SJCRH30 (cell line): ENCODE measurements at regions not wholly inside any gene's neighbourhood (a gene's known extent, or its start where the extent isn't known, plus 50 kb on each side); places are given as distances from the start of the nearest gene placed in this dataset.
A peak's percentile ranks its signal among the peaks of the same experiment; 100 is the strongest.

Source experiments
- DNase-seq, 2 experiments: peaks; one replicate each; pipeline ENCODE4 v3.0.0-alpha.2; 2015 to 2020
- H3K27ac ChIP-seq: fragments of 250-450 bp; sonication (Bioruptor Pico); 2 replicates; pipeline ENCODE4 v1.5.1; 2020; ENCODE audit warnings: mild to moderate bottlenecking, moderate library complexity
- H3K27me3 ChIP-seq: fragments of 250-450 bp; sonication (Bioruptor Pico); 2 replicates; pipeline ENCODE4 v1.5.1; 2020; ENCODE audit warnings: mild to moderate bottlenecking, moderate library complexity
- H3K36me3 ChIP-seq: fragments of 250-450 bp; sonication (Bioruptor Pico); 2 replicates; pipeline ENCODE4 v1.5.1; 2020; ENCODE audit warnings: mild to moderate bottlenecking, moderate library complexity
- H3K4me1 ChIP-seq: fragments of 250-450 bp; sonication (Bioruptor Pico); 2 replicates; pipeline ENCODE4 v1.5.1; 2020; ENCODE audit warnings: mild to moderate bottlenecking, moderate library complexity
- H3K4me3 ChIP-seq: fragments of 250-450 bp; sonication (Bioruptor Pico); 2 replicates; pipeline ENCODE4 v1.5.1; 2020; ENCODE audit warnings: mild to moderate bottlenecking, moderate library complexity
- H3K9me3 ChIP-seq: fragments of 250-450 bp; sonication (Bioruptor Pico); replicated peaks from 2 replicates; pipeline ENCODE4 v1.5.1; 2020; ENCODE audit warnings: mild to moderate bottlenecking, moderate library complexity

DNA sequence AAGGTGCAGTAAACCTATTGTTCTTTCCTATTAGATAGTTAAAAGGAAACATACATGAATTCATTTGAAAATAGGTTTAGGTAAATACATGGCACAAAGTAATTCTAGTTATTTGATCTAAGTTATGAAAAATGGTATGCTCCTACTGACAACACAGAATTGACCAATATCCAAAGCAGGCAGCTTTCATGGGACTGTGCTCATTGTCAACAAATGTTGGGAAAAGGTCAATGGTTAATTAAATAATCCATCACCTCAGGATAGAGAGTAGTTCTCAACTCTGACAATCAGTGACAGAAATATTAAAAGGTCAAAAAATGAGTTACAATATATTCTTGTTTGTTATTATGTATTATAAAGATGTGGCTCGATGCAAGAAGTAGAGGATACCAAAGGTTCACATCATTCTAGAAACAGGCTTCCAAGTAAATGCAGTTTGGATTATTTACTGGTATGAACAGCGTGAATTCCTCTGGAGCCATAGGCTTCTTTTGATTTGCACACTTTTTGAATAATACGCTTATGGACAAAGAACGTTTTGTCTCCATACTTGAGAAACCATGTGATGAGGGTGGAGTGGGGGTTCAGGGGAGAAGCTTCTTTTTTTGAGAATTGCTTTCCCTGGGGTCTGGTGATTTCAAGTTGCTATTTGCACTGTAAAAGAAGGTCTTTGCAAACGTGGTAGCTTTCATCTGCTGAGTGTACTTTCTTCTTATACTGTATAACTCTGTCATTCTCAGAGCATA lies 422.0 kb upstream of the ZEB2 start:
- Histone ChIP-seq H3K4me1 (peaks cover 37% of the 10 kb centered on the region), H3K36me3 (no peaks in the 10 kb centered on the region), H3K27ac (no peak overlapping the region), H3K9me3 (no peaks in the 10 kb centered on the region), H3K4me3 (no peak overlapping the region), H3K27me3 (no peaks in the 10 kb centered on the region)
- DNase-seq = no peak

DNA sequence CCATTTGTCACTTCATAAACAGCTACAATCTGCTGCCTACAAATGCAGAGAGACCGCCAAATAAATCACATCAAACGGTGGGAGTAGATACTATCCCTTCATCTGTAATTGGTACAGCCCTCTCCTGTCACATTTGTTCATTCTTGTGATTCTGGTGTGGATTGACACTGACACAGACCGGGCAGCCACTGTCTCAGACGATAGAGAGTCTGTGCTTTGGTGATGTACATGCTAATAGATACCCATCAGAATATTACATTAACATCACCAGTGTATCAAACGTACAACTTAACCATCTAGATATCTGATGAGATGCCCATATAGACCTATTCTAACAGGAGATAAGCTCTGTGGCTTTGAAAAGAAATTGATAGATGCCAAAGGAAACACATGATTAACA lies 419.7 kb upstream of the ZEB2 start:
- Histone ChIP-seq H3K4me1 (peaks cover 39% of the 10 kb centered on the region), H3K4me3 (no peak overlapping the region), H3K27me3 (no peaks in the 10 kb centered on the region), H3K36me3 (no peaks in the 10 kb centered on the region), H3K9me3 (no peaks in the 10 kb centered on the region), H3K27ac (no peak overlapping the region; the same call in 1 of the 2 replicates)
- no peak for DNase-seq

DNA sequence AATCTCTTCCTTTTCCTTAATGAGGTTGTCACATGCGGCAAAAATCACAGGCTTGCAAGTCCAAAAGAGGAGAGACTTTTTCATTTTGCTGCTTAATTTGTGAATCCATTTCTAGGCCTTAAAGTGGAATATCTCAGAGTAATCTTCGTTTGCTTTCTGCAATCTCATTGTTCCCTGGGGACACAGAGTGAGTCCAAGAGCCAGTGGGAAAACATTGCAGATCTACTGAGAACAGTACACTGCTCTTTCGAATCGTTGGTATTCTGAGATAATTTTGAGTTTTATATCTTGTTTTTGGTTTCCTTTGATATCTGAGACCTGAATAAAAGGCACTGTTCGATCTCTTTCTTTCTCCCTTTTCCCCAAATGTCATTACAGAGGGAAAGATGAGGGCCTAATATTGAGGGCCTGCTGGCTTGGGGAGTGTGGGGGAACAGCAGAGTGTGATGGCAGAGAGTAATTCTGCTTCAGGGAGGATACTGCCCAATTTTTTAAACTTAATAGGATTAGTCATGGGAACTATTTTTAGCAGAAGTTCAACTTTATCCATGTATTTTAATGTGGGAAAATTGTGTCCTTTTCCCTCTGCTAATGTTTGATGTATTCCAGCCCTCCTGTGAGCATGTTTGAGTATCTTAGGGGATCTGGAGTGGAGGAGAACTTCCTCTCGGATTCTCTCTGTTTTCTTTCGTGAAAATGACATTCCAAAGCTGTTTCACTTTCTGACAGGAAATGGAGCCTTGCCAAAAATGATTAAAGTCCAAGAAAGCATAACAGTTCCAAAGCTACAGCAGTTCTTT lies 418.2 kb upstream of the ZEB2 start:
- no peaks in the 10 kb centered on the region for H3K36me3 ChIP-seq
- peak; percentile 27 to 84 for DNase-seq
- H3K27ac ChIP-seq = peak overlapping the region; percentile 82
- H3K9me3 ChIP-seq = 0 out of 2 replicates have a peak, but pooled peaks cover 3% of the 10 kb centered on the region
- peak overlapping the region; percentile 21 for H3K4me3 ChIP-seq
- no peaks in the 10 kb centered on the region for H3K27me3 ChIP-seq
- peaks cover 26% of the 10 kb centered on the region for H3K4me1 ChIP-seq

DNA sequence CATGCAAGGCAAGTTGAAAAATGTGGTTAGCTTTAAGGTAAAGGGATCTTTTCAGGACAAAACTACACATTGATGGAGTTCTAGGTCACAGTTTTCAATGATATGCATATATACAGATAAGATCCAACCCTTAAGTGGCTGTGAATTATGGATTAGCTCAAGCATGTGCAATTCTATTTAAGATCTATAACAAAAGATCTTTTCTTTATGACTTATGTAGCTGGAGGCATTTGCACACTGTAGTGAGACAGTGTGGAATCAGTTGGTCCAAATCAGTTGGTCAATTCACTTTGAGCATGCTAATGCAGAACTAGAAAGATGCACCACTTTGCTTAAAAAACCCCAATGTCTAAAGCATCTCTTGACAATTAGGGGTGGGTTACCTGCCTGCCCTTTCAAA lies 417.1 kb upstream of the ZEB2 start:
- Histone ChIP-seq H3K4me1 (peaks cover 26% of the 10 kb centered on the region), H3K27me3 (no peaks in the 10 kb centered on the region), H3K9me3 (0 out of 2 replicates have a peak, but pooled peaks cover 3% of the 10 kb centered on the region), H3K27ac (no peak overlapping the region), H3K36me3 (no peaks in the 10 kb centered on the region), H3K4me3 (no peak overlapping the region)
- no peak for DNase-seq

DNA sequence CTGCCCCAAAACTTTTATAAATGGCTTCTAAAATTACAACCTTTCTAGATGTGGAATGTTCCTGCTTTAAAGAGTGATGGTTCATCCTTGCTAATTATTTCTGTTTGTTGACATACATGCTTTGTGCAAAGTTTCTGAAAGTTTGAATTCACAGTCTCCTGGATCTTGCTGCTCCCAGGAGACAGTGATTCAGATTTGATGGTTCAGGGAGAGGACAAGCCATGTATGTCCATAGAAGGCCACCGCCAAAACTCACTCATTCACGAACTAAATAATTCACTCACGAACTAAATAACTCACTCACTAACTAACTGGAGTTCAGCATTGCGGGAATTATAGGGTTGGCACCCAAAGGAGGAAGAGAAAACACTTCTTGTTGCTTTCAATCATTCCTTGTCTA lies 416.5 kb upstream of the ZEB2 start:
- H3K4me1 ChIP-seq = peaks cover 26% of the 10 kb centered on the region
- H3K27ac ChIP-seq = no peak overlapping the region
- no peak overlapping the region for H3K4me3 ChIP-seq
- no peaks in the 10 kb centered on the region for H3K27me3 ChIP-seq
- DNase-seq = no peak
- H3K36me3 ChIP-seq = no peaks in the 10 kb centered on the region
- H3K9me3 ChIP-seq = 0 out of 2 replicates have a peak, but pooled peaks cover 3% of the 10 kb centered on the region

DNA sequence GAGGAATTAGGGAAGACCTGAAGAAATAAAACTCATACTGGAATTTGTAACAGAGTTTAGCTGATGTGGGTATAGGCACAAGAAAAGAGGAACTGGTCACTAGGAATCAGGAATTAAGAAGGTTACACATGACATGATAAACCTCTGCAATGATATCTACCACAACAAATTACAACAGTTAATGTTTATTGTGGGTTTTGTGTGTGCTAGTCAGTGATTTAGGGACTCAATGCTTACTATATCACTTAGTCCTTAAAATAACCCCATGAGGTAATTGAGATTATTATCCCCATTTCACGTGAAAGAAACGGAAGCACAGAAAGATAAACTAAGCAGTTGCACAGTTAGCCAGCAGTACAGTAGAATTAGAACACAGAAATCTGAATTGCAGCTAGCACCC lies 415.8 kb upstream of the ZEB2 start:
- H3K36me3 ChIP-seq = no peaks in the 10 kb centered on the region
- no peak overlapping the region for H3K4me3 ChIP-seq
- H3K27ac ChIP-seq = no peak overlapping the region
- no peak for DNase-seq
- H3K9me3 ChIP-seq = 0 out of 2 replicates have a peak, but pooled peaks cover 3% of the 10 kb centered on the region
- no peaks in the 10 kb centered on the region for H3K27me3 ChIP-seq
- H3K4me1 ChIP-seq = peaks cover 26% of the 10 kb centered on the region

DNA sequence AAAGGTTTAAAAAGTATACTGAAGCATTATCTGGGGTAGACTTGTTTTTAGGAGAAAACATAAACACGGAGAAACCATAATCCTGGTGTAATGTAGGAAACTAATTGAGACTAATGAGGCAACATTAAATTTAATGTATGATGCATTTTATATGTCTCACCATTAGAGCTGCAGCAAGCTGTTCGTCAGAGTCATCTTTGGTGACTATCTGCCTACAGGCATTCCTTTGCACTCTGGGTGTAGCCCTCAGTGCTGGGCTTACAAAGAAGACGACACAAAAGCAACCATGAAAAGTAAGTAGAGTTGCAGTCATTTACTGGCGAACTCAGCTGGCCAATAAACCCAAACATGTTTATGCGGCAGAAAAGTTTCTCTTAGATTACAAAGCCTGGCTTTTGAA lies 415.3 kb upstream of the ZEB2 start:
- no peak for DNase-seq
- Histone ChIP-seq H3K27me3 (no peaks in the 10 kb centered on the region), H3K36me3 (no peaks in the 10 kb centered on the region), H3K4me3 (no peak overlapping the region), H3K27ac (no peak overlapping the region), H3K4me1 (peaks cover 26% of the 10 kb centered on the region), H3K9me3 (0 out of 2 replicates have a peak, but pooled peaks cover 3% of the 10 kb centered on the region)

DNA sequence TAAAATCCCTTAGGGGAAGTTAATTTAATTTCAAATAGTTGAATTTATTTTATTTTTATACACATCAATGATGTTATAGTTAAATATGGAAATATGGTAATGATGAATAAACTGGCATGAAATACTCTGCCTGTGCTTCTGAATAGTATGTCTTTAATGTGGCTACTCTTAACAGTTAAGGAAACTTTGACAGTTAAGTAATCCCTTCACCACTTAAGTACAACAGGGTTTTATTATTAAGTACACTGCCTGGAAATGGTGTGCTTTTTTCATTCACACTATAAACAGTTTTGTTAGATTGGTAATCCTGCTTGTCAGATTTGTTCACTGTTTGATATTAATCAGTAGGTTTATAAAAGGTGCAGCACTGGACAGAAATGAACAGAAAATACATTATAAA lies 412.0 kb upstream of the ZEB2 start:
- H3K36me3 ChIP-seq = no peaks in the 10 kb centered on the region
- 0 out of 2 replicates have a peak, but pooled peaks cover 3% of the 10 kb centered on the region for H3K4me1 ChIP-seq
- no peaks in the 10 kb centered on the region for H3K27me3 ChIP-seq
- 0 out of 2 replicates have a peak, but pooled peaks cover 3% of the 10 kb centered on the region for H3K9me3 ChIP-seq
- no peak for DNase-seq
- no peak overlapping the region for H3K4me3 ChIP-seq
- H3K27ac ChIP-seq = no peak overlapping the region

DNA sequence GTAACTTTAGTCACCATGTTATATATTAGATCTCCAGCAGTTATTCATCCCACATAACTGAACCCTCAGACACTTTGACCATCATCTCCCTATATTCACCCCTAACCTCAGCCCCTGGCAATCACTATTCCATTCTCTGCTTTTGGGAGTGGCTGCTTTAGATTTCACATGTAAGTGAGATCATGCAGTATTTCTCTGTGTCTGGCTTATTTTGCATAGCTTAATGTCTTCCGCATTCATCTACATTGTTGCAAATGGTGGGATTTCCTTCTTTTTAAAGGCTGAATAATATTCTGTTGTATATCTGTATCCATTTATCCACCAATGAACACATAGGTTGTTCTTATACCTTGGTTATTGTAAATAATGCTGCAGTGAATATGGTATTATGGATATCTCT lies 411.6 kb upstream of the ZEB2 start:
- H3K9me3 ChIP-seq = 0 out of 2 replicates have a peak, but pooled peaks cover 3% of the 10 kb centered on the region
- DNase-seq = no peak
- no peak overlapping the region for H3K27ac ChIP-seq
- H3K27me3 ChIP-seq = no peaks in the 10 kb centered on the region
- 0 out of 2 replicates have a peak, but pooled peaks cover under 1% of the 10 kb centered on the region for H3K4me1 ChIP-seq
- no peak overlapping the region for H3K4me3 ChIP-seq
- H3K36me3 ChIP-seq = no peaks in the 10 kb centered on the region

DNA sequence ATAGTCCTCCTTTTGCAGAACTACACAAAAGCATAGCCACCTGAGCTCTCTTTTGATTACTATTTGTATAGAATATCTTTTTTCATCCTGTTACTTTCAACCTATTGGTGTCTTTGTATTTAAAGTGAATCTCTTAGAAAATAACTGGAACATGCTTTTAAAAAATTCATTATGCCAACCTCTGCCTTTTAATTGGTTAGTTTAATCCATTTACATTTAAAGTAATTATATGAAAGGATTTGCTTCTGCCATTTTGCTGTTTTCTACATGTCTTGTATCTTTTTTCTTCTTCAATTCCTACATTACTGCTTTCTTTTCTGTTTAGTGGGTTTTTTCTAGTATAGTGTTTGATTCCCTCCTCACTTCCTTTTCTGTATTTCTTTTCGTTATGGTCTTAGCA lies 407.5 kb upstream of the ZEB2 start:
- Histone ChIP-seq H3K27me3 (no peaks in the 10 kb centered on the region), H3K4me3 (no peak overlapping the region), H3K36me3 (no peaks in the 10 kb centered on the region), H3K4me1 (peaks cover 10% of the 10 kb centered on the region), H3K9me3 (no peaks in the 10 kb centered on the region), H3K27ac (no peak overlapping the region)
- no peak for DNase-seq

DNA sequence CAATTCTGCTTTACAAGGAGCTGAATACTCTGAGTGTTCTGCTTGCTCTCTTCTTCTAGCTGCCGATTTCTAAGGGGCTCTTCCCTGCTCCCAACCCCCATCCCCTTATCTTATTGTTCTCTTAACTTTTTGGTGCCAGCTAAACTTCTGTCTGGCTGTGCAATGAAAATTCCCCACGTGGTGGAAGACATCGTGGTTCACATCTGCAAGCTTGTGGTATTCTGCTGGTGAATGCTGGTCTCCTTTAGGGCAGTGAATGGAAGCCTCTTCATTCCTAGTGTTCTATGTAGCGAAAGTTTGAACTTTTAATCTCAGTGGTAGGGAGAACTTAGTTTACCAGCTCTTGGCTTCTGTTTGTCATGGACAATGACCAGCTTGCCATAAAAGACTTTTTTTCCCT lies 406.0 kb upstream of the ZEB2 start:
- Histone ChIP-seq H3K27ac (no peak overlapping the region), H3K4me3 (no peak overlapping the region), H3K27me3 (no peaks in the 10 kb centered on the region), H3K4me1 (peaks cover 10% of the 10 kb centered on the region), H3K36me3 (no peaks in the 10 kb centered on the region), H3K9me3 (no peaks in the 10 kb centered on the region)
- no peak for DNase-seq

DNA sequence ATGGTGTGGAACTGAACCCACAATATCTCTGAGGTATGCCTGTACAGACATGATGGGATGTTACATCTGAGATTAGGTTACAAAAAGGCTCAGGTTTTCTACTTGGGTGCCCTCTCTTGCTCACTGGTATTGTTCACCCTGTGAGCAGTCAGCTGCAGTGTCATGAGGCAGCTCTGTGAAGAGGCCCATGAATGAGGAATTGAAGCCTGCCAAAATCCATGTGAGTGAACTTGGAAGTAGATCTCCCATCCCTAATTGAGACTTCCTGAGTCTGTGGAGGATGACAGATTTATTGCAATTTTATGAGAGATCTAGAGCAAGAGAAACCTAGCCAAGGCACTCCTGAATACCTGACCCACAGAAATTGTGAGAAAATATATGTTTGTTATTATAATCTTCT lies 404.9 kb upstream of the ZEB2 start:
- peak overlapping the region; percentile 33 for H3K27ac ChIP-seq
- no peaks in the 10 kb centered on the region for H3K36me3 ChIP-seq

DNA sequence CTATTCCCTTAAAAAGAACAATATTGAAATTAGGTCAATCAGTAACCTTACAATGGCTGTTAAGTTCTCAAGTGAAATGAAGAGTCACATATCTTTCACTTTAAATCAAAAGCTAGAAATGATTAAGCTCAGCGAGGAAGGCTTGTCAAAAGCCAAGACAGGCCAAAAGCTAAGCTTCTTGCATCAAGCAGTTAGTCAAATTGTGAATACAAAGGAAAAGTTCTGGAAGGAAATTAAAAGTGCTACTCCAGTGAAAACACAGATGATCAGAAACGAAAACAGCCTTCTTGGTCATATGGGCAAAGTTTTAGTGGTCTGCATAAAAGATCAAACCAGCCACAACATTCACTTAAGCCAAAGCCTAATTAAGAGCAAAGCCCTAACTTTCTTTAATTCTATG lies 402.6 kb upstream of the ZEB2 start:
- Histone ChIP-seq H3K36me3 (no peaks in the 10 kb centered on the region), H3K27me3 (no peaks in the 10 kb centered on the region), H3K4me3 (no peak overlapping the region), H3K9me3 (no peaks in the 10 kb centered on the region), H3K4me1 (peaks cover 10% of the 10 kb centered on the region), H3K27ac (no peak overlapping the region)
- DNase-seq = no peak

More for the DNA sequence above, 404.9 kb upstream of the ZEB2 start:
- Histone ChIP-seq H3K9me3 (no peaks in the 10 kb centered on the region), H3K27me3 (no peaks in the 10 kb centered on the region), H3K4me3 (no peak overlapping the region), H3K4me1 (peaks cover 10% of the 10 kb centered on the region)
- peak; percentile 49 to 80 for DNase-seq

DNA sequence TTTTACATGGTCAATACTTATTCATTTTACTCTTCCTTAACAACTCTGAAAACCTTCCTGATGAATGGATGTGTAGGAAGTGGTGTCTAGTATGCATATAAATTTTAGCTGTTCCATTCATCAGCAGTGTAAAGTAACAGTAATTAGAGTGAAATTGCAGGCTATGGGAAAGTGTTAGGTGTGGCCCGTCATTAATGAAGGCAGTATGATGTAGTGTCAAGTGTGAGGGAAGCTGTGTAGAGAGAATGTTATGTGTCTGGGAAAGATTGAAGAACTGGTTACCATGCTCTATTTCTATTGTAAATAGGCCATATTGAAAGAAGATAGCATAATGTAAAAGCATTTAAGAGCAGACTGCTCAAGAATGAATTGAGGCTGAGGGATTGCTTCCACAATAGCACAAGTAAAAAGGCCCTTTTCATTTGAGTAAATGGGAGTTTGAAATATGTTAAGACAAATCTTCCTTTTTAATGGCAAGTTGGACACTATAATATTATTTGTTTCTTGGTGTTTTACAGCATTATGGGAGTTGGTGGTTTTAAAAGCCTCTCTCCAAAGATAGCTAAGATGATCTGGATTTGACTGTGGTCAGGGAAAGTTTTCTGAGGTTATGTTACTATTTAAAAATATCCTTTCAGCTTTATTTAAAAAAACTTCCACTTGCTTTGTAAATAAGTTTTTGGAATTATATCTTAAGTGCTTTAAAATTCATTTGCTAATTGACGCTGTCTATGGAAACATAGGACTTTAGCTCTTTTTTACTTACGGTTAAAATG lies 401.0 kb upstream of the ZEB2 start:
- Histone ChIP-seq H3K27ac (no peak overlapping the region), H3K36me3 (no peaks in the 10 kb centered on the region), H3K4me3 (no peak overlapping the region), H3K9me3 (no peaks in the 10 kb centered on the region), H3K27me3 (no peaks in the 10 kb centered on the region), H3K4me1 (peaks cover 9% of the 10 kb centered on the region)
- DNase-seq = no peak
